ENCODE measurements at regions not wholly inside any gene's neighbourhood (a gene's known extent, or its start where the extent isn't known, plus 50 kb on each side); places are given as distances from the start of the nearest gene placed in this dataset.

- H3K36me3 ChIP-seq (ENCODE audit: control insufficient read depth, low read length) = no peaks in the 10 kb centered on the region
- no peaks in the 10 kb centered on the region for H3F3A ChIP-seq (ENCODE audit: control insufficient read depth, insufficient read depth)
- H3K4me1 ChIP-seq (ENCODE audit: control insufficient read depth, low read length) = no peaks in the 10 kb centered on the region
- H3K4me3 ChIP-seq (ENCODE audit: low read length) = no peak overlapping the region
- no peaks in the 10 kb centered on the region for H4K20me1 ChIP-seq (ENCODE audit: control insufficient read depth, insufficient read depth, low read depth, low read length)
- H3K9me2 ChIP-seq (replicated peaks; ENCODE audit: control insufficient read depth, low read length) = no peaks in the 10 kb centered on the region
- no peaks in the 10 kb centered on the region for H3K9me3 ChIP-seq (ENCODE audit: control insufficient read depth, insufficient read depth, low read length)
- H3K27ac ChIP-seq (ENCODE audit: low read depth, low read length) = no peak overlapping the region
- TF ChIP-seq CTCF (IDR thresholded peaks at IDR 0.05; ENCODE audit: low read depth, low read length, poor library complexity, severe bottlenecking) = no peak
- TF ChIP-seq EZH2phosphoT487 (IDR thresholded peaks at IDR 0.05; ENCODE audit: borderline replicate concordance, low read length) = no peak
- H3K27me3 ChIP-seq (ENCODE audit: control insufficient read depth, low read length) = no peaks in the 10 kb centered on the region
- H3K4me2 ChIP-seq (ENCODE audit: low read length) = no peak overlapping the region
- no peaks in the 10 kb centered on the region for H3K79me2 ChIP-seq (ENCODE audit: control insufficient read depth, low read length)
Observed at GRCh38 chr17:53570731-53571130, 252.0 kb upstream of the KIF2B start.

GRCh38 chr17:53560953-53561352, 261.8 kb upstream of the KIF2B start:
- Histone ChIP-seq H4K20me1 (ENCODE audit: control insufficient read depth, insufficient read depth, low read depth, low read length) (no peaks in the 10 kb centered on the region), H3F3A (ENCODE audit: control insufficient read depth, insufficient read depth) (no peaks in the 10 kb centered on the region)

GRCh38 chr17:53548252-53548651, 274.5 kb upstream of the KIF2B start:
- H3K9me3 ChIP-seq (ENCODE audit: control insufficient read depth, insufficient read depth, low read length) = no peaks in the 10 kb centered on the region
- H3K36me3 ChIP-seq (ENCODE audit: control insufficient read depth, low read length) = no peaks in the 10 kb centered on the region
- no peaks in the 10 kb centered on the region for H4K20me1 ChIP-seq (ENCODE audit: control insufficient read depth, insufficient read depth, low read depth, low read length)
- H3K27me3 ChIP-seq (ENCODE audit: control insufficient read depth, low read length) = no peaks in the 10 kb centered on the region
- TF ChIP-seq CTCF (IDR thresholded peaks at IDR 0.05; ENCODE audit: low read depth, low read length, poor library complexity, severe bottlenecking) = no peak
- no peak for TF ChIP-seq EZH2phosphoT487 (IDR thresholded peaks at IDR 0.05; ENCODE audit: borderline replicate concordance, low read length)
- no peak overlapping the region for H3K27ac ChIP-seq (ENCODE audit: low read depth, low read length)
- no peaks in the 10 kb centered on the region for H3F3A ChIP-seq (ENCODE audit: control insufficient read depth, insufficient read depth)
- H3K4me1 ChIP-seq (ENCODE audit: control insufficient read depth, low read length) = no peaks in the 10 kb centered on the region
- H3K9me2 ChIP-seq (replicated peaks; ENCODE audit: control insufficient read depth, low read length) = no peaks in the 10 kb centered on the region
- no peak overlapping the region for H3K4me3 ChIP-seq (ENCODE audit: low read length)
- H3K4me2 ChIP-seq (ENCODE audit: low read length) = no peak overlapping the region
- no peaks in the 10 kb centered on the region for H3K79me2 ChIP-seq (ENCODE audit: control insufficient read depth, low read length)

More at GRCh38 chr17:53560953-53561352, 261.8 kb upstream of the KIF2B start:
- H3K9me3 ChIP-seq (ENCODE audit: control insufficient read depth, insufficient read depth, low read length) = no peaks in the 10 kb centered on the region
- H3K27me3 ChIP-seq (ENCODE audit: control insufficient read depth, low read length) = no peaks in the 10 kb centered on the region
- H3K79me2 ChIP-seq (ENCODE audit: control insufficient read depth, low read length) = no peaks in the 10 kb centered on the region
- H3K27ac ChIP-seq (ENCODE audit: low read depth, low read length) = no peak overlapping the region
- H3K4me3 ChIP-seq (ENCODE audit: low read length) = no peak overlapping the region
- H3K9me2 ChIP-seq (replicated peaks; ENCODE audit: control insufficient read depth, low read length) = no peaks in the 10 kb centered on the region
- no peaks in the 10 kb centered on the region for H3K36me3 ChIP-seq (ENCODE audit: control insufficient read depth, low read length)
- H3K4me2 ChIP-seq (ENCODE audit: low read length) = no peak overlapping the region
- H3K4me1 ChIP-seq (ENCODE audit: control insufficient read depth, low read length) = no peaks in the 10 kb centered on the region
- TF ChIP-seq CTCF (IDR thresholded peaks at IDR 0.05; ENCODE audit: low read depth, low read length, poor library complexity, severe bottlenecking) = no peak
- TF ChIP-seq EZH2phosphoT487 (IDR thresholded peaks at IDR 0.05; ENCODE audit: borderline replicate concordance, low read length) = no peak

- Histone ChIP-seq H3K4me3 (ENCODE audit: low read length) (no peak overlapping the region), H3K27ac (ENCODE audit: low read depth, low read length) (no peak overlapping the region), H3K9me3 (ENCODE audit: control insufficient read depth, insufficient read depth, low read length) (no peaks in the 10 kb centered on the region), H3F3A (ENCODE audit: control insufficient read depth, insufficient read depth) (no peaks in the 10 kb centered on the region), H3K4me2 (ENCODE audit: low read length) (no peak overlapping the region), H3K79me2 (ENCODE audit: control insufficient read depth, low read length) (no peaks in the 10 kb centered on the region), H3K9me2 (replicated peaks; ENCODE audit: control insufficient read depth, low read length) (no peaks in the 10 kb centered on the region), H4K20me1 (ENCODE audit: control insufficient read depth, insufficient read depth, low read depth, low read length) (no peaks in the 10 kb centered on the region), H3K36me3 (ENCODE audit: control insufficient read depth, low read length) (no peaks in the 10 kb centered on the region), H3K4me1 (ENCODE audit: control insufficient read depth, low read length) (no peaks in the 10 kb centered on the region), H3K27me3 (ENCODE audit: control insufficient read depth, low read length) (no peaks in the 10 kb centered on the region)
- TF ChIP-seq CTCF (IDR thresholded peaks at IDR 0.05; ENCODE audit: low read depth, low read length, poor library complexity, severe bottlenecking) = no peak
- TF ChIP-seq EZH2phosphoT487 (IDR thresholded peaks at IDR 0.05; ENCODE audit: borderline replicate concordance, low read length) = no peak
Observed at GRCh38 chr17:53543472-53543871, 279.3 kb upstream of the KIF2B start.
